ENCODE measurements at regions not wholly inside any gene's neighbourhood (a gene's known extent, or its start where the extent isn't known, plus 50 kb on each side); places are given as distances from the start of the nearest gene placed in this dataset.
"Not testable (repeated sequence)": the region's sequence is repeated elsewhere in the genome, so short reads cannot be mapped to it uniquely, and the experiment has no call there.

DNA sequence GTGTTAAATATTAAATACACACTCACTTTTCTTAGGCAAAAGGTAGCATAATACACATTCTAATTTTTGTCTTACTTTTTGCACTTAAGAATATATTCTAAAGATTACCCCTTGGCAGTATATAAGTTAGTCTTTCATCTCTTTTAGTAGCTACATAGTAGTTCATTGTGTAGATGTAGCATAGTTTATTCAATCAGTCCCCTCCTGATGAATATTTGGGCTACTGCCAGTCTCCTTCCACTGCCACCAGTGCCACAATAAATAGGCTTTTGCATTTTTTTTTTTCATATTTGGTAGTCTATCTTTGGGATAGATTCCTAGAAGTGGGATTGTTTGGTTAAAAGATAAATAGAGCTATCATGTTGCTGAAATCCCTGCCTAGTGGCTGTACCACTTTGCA lies 388.8 kb upstream of the RUNX1 start:
- intact Hi-C loops (cut with micrococcal nuclease) = no loop called here

- intact Hi-C loops (cut with micrococcal nuclease) = no loop called here
These were observed 387.8 kb upstream of the RUNX1 start for GRCh38 chr21:35436899-35437298.

DNA sequence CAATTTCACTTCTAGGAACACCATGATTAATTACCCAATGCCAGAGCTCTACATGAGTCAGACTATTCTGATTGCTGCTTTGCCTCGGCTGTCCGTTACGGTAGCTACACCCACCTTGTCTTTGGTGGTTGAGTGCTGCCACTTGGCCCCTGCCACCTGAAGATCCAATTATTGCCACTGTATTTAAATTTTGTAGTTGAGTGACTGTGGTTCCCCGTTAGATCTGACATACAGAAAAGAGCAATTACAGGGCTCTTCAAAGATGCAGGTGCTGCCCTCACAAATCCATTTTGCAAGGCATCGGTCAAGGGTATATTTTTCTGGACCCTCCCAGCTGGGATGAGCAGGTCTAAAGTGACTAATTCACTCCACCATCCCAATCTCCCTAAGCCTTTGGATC lies 383.5 kb upstream of the RUNX1 start:
- intact Hi-C loops (cut with micrococcal nuclease) = not testable (repeated sequence)

DNA sequence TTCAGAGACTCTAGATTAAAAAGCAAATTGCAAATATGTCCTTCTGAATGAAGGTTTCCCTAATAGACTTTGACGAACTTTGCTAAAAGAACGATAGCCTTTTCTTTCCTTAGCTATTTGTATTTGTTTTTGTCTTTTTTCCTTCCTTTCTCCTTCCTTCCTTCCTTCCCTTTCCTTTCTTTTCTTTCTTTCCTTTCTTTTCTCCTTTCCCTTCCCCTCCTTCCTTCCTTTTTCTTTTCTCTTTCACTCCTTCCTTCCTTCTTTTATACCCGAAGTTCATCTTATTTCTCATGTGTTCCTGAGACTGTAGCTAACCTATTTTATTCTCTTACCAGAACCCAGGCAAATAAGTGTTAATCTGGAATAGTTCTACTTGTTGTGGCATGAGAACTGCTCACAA lies 381.2 kb upstream of the RUNX1 start:
- intact Hi-C loops (cut with micrococcal nuclease) = no loop called here

- intact Hi-C loops (cut with micrococcal nuclease) = no loop called here
These were observed 379.8 kb upstream of the RUNX1 start for GRCh38 chr21:35428937-35429336.

DNA sequence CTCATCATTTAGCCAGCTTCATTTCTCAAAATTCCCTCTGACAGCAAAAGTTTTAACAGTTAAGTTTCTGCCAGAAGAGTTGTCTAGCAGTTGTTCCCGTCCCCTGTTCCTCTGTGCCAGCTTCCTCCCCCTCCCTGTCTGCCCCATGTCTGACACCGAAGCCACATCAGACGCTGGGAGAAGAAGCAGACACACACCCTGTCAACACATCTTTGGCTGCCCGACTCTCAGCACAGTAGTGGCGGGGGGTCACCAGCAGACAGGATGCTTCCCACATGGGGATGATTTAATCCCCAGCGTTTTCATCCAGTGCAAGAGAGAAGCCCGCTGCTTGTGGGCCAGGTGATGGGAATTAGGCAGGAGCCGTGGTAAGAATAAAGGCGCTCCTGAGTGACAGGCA lies 379.4 kb upstream of the RUNX1 start:
- intact Hi-C loops (cut with micrococcal nuclease) = no loop called here

GRCh38 chr21:35428001-35428320 lies 378.9 kb upstream of the RUNX1 start:
- intact Hi-C loops (cut with micrococcal nuclease) = no loop called here

GRCh38 chr21:35427320-35428000 lies 378.4 kb upstream of the RUNX1 start:
- intact Hi-C loops (cut with micrococcal nuclease) = no loop called here

DNA sequence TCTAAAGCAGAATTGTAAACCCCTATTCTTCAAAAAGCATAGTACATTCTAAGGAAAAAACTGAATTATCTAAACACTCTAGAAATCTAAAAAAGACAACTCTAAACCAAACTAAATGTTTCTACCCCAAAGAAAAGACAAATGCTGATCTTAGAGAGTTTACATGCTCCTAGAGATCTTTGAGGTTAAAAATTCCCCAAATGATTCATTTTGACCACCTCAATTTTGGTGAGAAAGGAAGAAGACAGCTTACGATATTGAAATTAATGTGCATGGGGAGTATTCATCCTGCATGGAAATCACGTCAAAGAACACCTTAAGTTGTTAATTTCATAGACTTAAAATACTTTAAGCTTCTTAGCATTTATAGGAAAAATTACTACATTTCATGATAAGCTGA lies 377.8 kb upstream of the RUNX1 start:
- intact Hi-C loops (cut with micrococcal nuclease) = no loop called here

DNA sequence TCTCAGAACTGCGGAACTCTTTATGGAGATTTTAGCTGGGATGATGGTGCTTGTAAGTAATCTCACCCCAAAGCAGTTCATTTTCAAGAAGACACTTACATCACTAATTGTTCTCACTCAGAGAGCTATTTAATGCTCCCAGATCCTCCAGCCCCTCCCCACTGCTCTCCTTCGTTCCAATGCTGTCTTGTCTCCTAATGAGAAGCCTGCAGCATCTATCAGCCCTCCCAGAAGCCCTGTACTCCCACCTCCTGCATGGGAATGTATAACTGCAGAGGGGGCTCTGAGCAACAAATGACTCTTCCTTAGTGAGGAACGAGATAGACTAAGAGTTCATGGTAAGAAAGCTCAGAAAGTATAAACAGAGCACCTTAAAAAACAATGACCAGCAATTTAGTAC lies 377.4 kb upstream of the RUNX1 start:
- intact Hi-C loops (cut with micrococcal nuclease) = no loop called here

GRCh38 chr21:35424122-35424521 lies 375.0 kb upstream of the RUNX1 start:
- intact Hi-C loops (cut with micrococcal nuclease) = no loop called here

- intact Hi-C loops (cut with micrococcal nuclease) = no loop called here
These were observed 374.6 kb upstream of the RUNX1 start for GRCh38 chr21:35423709-35424108.

DNA sequence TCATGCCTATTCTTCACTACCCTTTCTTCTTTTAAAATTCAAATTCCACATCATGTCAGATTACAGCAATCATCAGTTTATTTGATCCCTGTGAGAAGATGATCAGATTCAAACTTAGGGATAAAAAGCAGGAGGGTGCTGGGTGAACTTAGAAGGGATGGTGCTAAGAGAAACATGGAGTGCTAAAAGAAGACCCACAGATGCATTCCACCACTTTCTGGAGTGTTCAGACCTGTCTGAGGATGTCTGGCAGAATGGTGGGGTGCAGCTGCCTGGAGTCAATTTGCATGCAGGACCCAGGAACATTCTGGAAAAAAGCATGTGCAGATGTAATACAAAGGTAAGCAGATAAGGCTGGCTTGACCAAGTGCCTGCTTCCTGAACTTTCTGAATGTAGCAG lies 372.9 kb upstream of the RUNX1 start:
- intact Hi-C loops (cut with micrococcal nuclease) = no loop called here

DNA sequence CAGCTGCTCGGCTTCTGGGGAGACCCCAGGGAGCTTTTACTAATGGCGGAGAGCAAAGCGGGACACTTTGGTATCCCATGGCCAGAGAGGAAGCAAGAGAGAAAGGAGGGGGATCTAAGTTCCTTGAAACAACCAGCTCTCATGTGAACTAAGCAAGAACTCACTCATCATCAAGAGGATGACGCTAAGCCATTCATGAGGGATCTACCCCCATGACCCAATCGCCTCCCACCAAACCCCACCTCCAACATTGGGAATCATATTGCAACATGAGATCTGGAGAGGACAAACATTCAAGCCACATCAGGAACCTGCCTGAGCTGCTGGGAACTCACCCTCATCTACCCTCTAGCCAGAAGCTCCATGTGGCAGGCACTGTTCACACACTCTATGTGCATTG lies 372.1 kb upstream of the RUNX1 start:
- intact Hi-C loops (cut with micrococcal nuclease) = no loop called here

DNA sequence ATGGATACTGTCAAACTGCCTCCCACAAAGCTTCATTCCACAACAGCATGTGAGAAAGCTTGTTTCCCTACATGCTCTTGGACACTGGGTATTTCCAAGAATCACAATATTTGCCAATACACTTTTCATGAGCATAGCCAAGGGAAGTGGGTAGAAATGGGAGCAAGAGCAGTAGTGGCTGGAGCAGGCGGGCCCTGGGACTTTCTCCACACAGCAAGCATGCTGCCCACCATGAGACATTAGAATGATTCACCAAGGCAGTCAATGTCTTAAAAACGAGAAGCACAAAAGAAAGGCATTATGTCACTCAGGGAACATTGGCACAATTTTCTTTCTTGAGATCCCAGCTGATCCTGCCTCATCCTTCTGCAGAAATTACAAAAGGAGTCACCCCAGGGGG lies 371.6 kb upstream of the RUNX1 start:
- intact Hi-C loops (cut with micrococcal nuclease) = no loop called here

GRCh38 chr21:35417762-35418161 lies 368.7 kb upstream of the RUNX1 start:
- intact Hi-C loops (cut with micrococcal nuclease) = no loop called here

DNA sequence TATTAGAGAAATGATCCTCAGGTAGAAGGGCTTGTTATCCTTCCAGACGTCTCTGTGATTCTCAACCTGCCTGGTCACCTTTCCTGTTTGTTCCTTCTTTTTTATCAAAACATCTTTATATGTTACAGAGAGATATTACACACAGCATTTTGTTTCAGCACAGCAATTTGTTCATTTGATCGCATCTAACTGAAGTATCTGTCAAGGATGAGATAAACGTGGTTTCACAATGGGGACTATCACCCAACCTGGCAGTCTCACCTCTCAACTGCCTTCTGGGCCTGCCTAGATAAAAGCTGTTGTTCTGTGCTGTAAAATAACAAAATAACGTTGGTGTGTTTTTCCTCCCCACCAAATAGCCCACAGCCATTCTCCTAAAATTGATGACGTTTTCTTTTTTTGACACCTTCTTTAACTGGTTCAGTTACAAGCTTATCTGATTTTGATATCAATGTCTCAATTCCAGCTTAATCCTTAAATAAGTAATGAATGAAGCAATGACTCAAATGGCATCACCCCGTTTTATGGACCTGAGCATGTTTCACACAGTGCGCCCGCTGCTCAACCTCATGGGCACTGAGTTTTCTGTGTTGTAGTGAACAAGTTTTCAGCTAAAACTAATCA lies 367.9 kb upstream of the RUNX1 start:
- intact Hi-C loops (cut with micrococcal nuclease) = no loop called here

- intact Hi-C loops (cut with micrococcal nuclease) = no loop called here
These were observed 365.5 kb upstream of the RUNX1 start for GRCh38 chr21:35414507-35415139.

DNA sequence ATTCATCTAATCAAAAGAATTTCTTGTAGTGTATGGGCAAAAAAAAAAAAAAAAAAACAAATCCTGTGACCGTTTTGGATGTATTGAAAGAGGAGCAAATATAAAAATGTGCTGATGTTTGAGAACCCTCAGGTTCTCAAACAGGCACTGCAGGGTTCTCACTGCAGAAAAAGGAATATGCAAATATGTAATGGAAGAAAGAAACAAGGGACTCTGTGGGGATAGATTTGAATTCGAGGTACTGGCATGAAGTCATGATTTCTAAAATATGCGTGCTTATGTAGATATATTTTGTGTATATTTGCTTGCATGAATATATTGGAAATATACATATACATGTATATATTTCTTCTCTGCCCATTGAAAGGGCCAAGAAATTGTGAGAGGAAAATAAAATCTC lies 365.0 kb upstream of the RUNX1 start:
- intact Hi-C loops (cut with micrococcal nuclease) = no loop called here

DNA sequence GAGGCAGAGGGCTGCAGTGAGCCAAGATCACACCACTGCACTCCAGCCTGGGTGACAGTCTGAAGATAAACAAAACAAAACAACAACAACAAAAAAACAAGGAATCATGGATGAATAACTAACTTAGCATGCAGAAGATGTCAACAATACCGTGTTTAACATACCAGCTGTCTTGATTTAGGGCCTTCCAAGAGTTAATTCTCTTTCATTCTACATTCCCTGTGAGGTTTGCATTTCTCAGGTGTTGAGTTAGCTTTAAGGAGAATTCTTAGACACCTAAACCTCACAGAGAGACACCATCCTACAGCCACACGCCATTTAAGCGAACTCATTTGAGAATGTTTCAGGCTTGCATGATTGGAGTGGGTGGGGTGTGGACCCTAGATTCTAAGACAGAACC lies 363.1 kb upstream of the RUNX1 start:
- intact Hi-C loops (cut with micrococcal nuclease) = no loop called here

DNA sequence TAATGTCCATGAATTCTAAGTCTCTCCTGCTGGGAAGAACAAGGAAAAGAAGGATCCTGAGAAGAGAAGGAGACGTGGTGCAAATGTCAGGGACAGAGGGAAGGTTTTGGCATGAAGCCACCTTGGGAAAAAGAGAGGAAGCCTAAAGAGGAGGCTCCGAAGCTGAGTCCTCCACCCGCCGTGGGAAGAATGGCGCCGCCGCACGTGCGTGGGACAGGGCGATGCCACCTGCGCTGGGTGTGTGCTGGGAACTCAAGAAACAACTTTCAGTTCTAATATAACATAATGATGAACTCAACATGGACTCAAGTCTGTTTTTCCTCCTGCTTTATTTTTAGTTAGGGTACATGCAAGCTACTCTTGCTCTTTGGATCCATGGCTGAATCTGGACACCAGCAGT lies 362.3 kb upstream of the RUNX1 start:
- intact Hi-C loops (cut with micrococcal nuclease) = no loop called here

DNA sequence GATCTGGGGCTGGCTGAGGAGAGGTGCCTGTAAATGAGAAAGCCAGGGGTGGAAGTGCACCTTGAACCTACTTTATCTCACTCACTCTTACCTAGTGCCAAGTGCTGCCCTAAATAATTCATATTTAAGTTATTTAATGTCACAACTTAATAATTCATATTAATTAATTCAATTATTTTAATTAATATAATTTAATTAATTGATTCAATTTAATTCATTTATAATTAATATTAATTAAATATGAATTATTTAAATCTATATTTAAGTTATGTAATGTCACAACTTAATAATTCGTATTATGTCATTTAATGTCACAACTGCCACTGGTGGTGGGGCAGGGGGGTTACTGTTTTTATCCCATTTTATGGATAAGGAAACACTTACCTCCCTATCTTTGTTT lies 361.6 kb upstream of the RUNX1 start:
- intact Hi-C loops (cut with micrococcal nuclease) = no loop called here

DNA sequence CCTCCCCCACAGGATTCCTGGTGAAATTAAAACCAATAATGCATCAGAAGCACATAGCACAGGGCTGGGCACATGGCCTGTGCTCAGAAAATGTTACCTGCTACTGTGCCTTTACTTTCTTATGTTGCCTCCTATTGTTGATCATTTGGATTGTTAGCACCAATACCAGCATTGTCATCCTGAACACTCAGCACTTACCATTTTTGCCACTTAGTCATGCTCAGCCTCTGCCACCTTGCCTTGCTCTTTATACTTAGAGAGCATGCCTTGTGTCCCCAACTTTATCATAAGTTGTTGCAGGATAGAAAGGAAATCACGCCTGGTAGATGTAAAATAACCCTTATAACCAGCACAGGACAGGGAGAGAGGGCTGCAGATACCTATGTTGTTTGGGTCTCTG lies 361.0 kb upstream of the RUNX1 start:
- intact Hi-C loops (cut with micrococcal nuclease) = no loop called here
